ENCODE measurements at regions not wholly inside any gene's neighbourhood (a gene's known extent, or its start where the extent isn't known, plus 50 kb on each side); places are given as distances from the start of the nearest gene placed in this dataset.
A peak's percentile ranks its signal among the peaks of the same experiment; 100 is the strongest.

DNA sequence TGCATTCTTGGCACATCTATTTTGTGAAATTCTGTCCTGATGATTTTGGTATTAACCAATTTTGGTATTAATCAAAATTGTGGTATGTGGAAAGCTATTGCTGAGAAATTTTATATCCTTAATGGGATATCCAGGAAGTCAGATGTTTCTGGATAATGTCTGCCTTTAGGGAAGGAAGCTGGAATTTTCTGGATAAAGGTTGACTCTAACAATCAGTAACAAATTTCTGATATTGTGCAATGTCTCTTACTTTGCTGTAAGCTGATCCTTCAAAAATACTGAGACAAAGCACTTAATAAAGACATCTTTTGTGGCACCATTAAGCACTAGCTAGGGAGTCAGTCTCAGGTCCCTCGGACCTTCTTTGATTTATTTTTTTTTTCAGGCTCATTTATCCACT lies 100.8 kb upstream of the UGP2 start:
- TF ChIP-seq YY1 (IDR thresholded peaks at IDR 0.05; ENCODE audit: low read depth) (no peak), TAF1 (IDR thresholded peaks at IDR 0.05; ENCODE audit: low read depth) (no peak), EP300 (IDR thresholded peaks at IDR 0.05; ENCODE audit: borderline replicate concordance) (no peak), CEBPB (IDR thresholded peaks at IDR 0.05) (peak; percentile 54)
- TF ChIP-seq, protein P1, sequence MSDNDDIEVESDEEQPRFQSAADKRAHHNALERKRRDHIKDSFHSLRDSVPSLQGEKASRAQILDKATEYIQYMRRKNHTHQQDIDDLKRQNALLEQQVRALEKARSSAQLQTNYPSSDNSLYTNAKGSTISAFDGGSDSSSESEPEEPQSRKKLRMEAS (IDR thresholded peaks at IDR 0.05), result no peak

All from Ishikawa (cell line).